ENCODE measurements at regions not wholly inside any gene's neighbourhood (a gene's known extent, or its start where the extent isn't known, plus 50 kb on each side); places are given as distances from the start of the nearest gene placed in this dataset.

DNA sequence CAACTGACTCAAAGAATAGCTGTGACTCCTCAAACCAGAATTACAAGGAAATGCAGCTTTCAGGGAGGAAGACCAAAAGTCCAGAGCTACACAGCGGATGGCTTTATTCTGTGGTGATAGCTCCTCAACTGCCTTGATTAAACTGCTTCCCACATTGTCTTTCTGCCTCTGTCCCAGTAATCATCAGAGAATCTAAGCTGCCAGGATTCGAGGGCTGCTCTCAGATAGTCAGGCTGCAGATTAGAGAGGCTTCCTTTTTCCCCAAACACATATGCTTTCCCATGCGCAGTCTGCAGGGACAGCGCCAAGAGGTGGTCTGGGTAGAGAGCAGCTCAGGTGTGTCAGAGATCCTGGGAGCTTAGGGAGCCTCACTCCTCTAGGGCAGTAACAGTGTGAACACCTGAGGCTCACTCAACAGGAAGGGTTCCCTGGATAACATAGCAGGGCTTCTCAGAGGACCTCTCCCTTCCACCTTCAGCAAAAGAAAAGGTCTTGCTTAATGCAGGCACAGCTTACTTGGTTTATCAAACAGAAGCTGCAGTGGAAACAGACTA is 439.9 kb upstream of the TLE4 start:
- WGBS, 3 donors = 53 to 78% (median 60%) methylated on average over 4 of the region's 4 CpGs
- H3K27ac ChIP-seq (ENCODE audit: low read depth in 1 of 3, low read length in 2 of 3) = no peak overlapping the region
- H3K36me3 ChIP-seq (ENCODE audit: control insufficient read depth in 3 of 3, insufficient read depth in 2 of 3, low read depth in 1 of 3, low read length in 3 of 3) = no peaks in the 10 kb centered on the region
- no peak overlapping the region for H3K4me3 ChIP-seq (ENCODE audit: low read depth in 1 of 3, low read length in 3 of 3)
- no peaks in the 10 kb centered on the region for H3K4me1 ChIP-seq (ENCODE audit: control insufficient read depth in 3 of 3, insufficient read depth in 2 of 3, low read depth in 1 of 3, low read length in 2 of 3)
- H3K27me3 ChIP-seq (ENCODE audit: control insufficient read depth in 3 of 3, insufficient read depth in 3 of 3, low read length in 3 of 3) = no peaks in the 10 kb centered on the region
- no peak for FAIRE-seq
- H3K9me3 ChIP-seq (ENCODE audit: control insufficient read depth in 2 of 2, insufficient read depth in 1 of 2, low read depth in 1 of 2, low read length in 1 of 2) = no peaks in the 10 kb centered on the region
- no peak for DNase-seq

DNA sequence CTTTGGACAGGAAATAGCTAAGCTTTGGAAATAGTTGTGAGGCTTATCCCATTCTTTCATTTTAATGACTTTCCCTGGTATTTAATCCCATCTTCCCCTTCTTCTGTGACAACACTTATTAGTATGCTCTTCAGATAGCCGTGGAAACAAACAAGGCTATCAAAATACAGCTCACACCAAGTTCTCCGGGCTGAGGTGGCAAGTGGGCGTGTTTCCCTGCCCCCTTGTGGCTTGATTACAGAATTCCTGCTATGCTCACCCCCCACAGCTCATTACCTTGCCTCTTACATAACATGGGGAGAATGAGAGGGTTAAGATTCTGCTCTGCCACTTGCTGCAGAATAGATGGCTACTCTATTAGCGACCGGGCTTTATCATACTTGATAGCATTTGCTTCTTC is 437.1 kb upstream of the TLE4 start:
- H3K27me3 ChIP-seq (ENCODE audit: control insufficient read depth in 3 of 3, insufficient read depth in 3 of 3, low read length in 3 of 3) = no peaks in the 10 kb centered on the region
- H3K4me3 ChIP-seq (ENCODE audit: low read depth in 1 of 3, low read length in 3 of 3) = no peak overlapping the region
- no peak for FAIRE-seq
- no peak overlapping the region for H3K27ac ChIP-seq (ENCODE audit: low read depth in 1 of 3, low read length in 2 of 3)
- no peaks in the 10 kb centered on the region for H3K9me3 ChIP-seq (ENCODE audit: control insufficient read depth in 2 of 2, insufficient read depth in 1 of 2, low read depth in 1 of 2, low read length in 1 of 2)
- no peaks in the 10 kb centered on the region for H3K4me1 ChIP-seq (ENCODE audit: control insufficient read depth in 3 of 3, insufficient read depth in 2 of 3, low read depth in 1 of 3, low read length in 2 of 3)
- 41 to 58% (median 49%) methylated on average over 5 of the region's 5 CpGs for WGBS, 3 donors
- no peaks in the 10 kb centered on the region for H3K36me3 ChIP-seq (ENCODE audit: control insufficient read depth in 3 of 3, insufficient read depth in 2 of 3, low read depth in 1 of 3, low read length in 3 of 3)
- DNase-seq = no peak

DNA sequence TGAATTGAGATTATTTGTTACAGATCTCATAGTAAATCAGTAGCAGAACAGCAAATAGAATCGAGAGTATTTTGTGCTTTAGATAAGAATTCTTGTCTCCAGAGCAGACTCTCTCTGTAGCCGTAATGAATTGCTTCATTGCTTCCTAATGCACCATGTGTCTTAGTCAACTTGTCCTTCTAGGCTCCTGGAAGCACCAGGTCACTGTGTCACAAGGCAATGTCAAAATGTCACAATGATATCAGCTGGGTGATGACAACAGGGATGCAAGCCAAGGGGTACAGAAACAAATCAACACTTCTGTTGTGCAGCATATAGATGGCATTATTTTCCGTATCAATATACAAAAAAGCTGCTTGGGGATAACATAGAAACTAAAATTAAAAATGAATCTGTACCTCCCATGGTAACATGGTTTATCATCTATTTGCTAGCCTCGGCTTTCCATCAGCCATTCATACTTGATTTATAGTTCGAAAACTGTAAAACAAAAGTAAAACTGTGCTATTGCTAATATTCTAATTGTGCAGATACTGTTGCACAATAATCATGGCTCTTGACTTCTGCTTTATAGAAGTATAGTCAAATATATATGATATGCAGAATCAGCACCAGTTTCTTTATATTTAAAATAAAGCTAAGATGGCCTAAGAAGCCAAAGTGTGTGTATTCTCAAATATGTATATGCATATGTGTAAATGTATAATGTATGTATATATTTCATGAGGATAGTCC is 435.9 kb upstream of the TLE4 start:
- no peak overlapping the region for H3K4me3 ChIP-seq (ENCODE audit: low read depth in 1 of 3, low read length in 3 of 3)
- WGBS, 3 donors = 70 to 83% (median 71%) methylated on average over 5 of the region's 5 CpGs
- H3K9me3 ChIP-seq (ENCODE audit: control insufficient read depth in 2 of 2, insufficient read depth in 1 of 2, low read depth in 1 of 2, low read length in 1 of 2) = no peaks in the 10 kb centered on the region
- DNase-seq (no peak), FAIRE-seq (no peak)
- no peaks in the 10 kb centered on the region for H3K27me3 ChIP-seq (ENCODE audit: control insufficient read depth in 3 of 3, insufficient read depth in 3 of 3, low read length in 3 of 3)
- no peaks in the 10 kb centered on the region for H3K36me3 ChIP-seq (ENCODE audit: control insufficient read depth in 3 of 3, insufficient read depth in 2 of 3, low read depth in 1 of 3, low read length in 3 of 3)
- H3K4me1 ChIP-seq (ENCODE audit: control insufficient read depth in 3 of 3, insufficient read depth in 2 of 3, low read depth in 1 of 3, low read length in 2 of 3) = no peaks in the 10 kb centered on the region
- no peak overlapping the region for H3K27ac ChIP-seq (ENCODE audit: low read depth in 1 of 3, low read length in 2 of 3)

DNA sequence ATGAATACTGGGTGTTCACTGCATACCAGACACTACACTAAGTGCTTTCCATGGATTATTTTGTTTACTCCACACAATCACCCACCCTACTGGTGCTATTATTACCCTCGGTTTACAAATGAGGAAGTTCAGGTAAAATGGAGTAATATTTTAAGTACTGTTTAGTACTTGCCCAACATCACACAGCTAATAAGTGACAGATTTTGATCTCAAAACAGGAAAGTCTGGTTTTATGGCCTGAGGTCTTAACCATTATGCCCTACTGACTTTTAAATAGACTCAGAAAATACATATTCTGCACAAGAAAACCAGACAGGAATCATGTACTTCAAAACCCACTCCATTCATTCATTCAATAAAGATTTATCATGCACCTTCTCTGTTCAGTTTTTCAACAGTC is 431.0 kb upstream of the TLE4 start:
- H3K27ac ChIP-seq (ENCODE audit: low read depth in 1 of 3, low read length in 2 of 3) = no peak overlapping the region
- 13 to 24% (median 15%) methylated on average over 1 of the region's 1 CpG for WGBS, 3 donors
- FAIRE-seq (no peak), DNase-seq (no peak)
- H3K4me1 ChIP-seq (ENCODE audit: control insufficient read depth in 3 of 3, insufficient read depth in 2 of 3, low read depth in 1 of 3, low read length in 2 of 3) = no peaks in the 10 kb centered on the region
- H3K4me3 ChIP-seq (ENCODE audit: low read depth in 1 of 3, low read length in 3 of 3) = no peak overlapping the region
- H3K36me3 ChIP-seq (ENCODE audit: control insufficient read depth in 3 of 3, insufficient read depth in 2 of 3, low read depth in 1 of 3, low read length in 3 of 3) = no peaks in the 10 kb centered on the region
- H3K9me3 ChIP-seq (ENCODE audit: control insufficient read depth in 2 of 2, insufficient read depth in 1 of 2, low read depth in 1 of 2, low read length in 1 of 2) = no peaks in the 10 kb centered on the region
- no peaks in the 10 kb centered on the region for H3K27me3 ChIP-seq (ENCODE audit: control insufficient read depth in 3 of 3, insufficient read depth in 3 of 3, low read length in 3 of 3)

DNA sequence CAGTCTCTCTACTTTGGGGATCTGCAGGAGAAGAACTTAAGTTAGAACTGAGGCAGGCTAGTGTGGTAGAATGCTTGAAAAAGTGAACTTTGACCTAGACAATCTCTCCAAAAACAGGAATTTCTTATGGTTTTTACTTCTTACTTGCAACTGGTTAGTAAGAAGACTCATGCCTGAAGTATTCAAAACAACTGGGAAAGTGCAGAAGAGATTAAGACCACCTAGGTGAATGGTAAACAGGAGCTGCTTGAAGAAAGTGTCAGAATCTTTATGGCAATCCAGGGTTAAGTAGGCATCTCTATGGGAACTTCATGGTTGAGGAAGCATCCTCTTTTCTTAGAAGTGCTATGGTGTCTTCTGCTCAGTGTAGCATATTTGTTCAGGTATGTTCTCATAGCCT is 428.6 kb upstream of the TLE4 start:
- DNase-seq = no peak
- no peak overlapping the region for H3K27ac ChIP-seq (ENCODE audit: low read depth in 1 of 3, low read length in 2 of 3)
- no peaks in the 10 kb centered on the region for H3K4me1 ChIP-seq (ENCODE audit: control insufficient read depth in 3 of 3, insufficient read depth in 2 of 3, low read depth in 1 of 3, low read length in 2 of 3)
- no peaks in the 10 kb centered on the region for H3K9me3 ChIP-seq (ENCODE audit: control insufficient read depth in 2 of 2, insufficient read depth in 1 of 2, low read depth in 1 of 2, low read length in 1 of 2)
- no peaks in the 10 kb centered on the region for H3K36me3 ChIP-seq (ENCODE audit: control insufficient read depth in 3 of 3, insufficient read depth in 2 of 3, low read depth in 1 of 3, low read length in 3 of 3)
- no peak for FAIRE-seq
- H3K27me3 ChIP-seq (ENCODE audit: control insufficient read depth in 3 of 3, insufficient read depth in 3 of 3, low read length in 3 of 3) = no peaks in the 10 kb centered on the region
- no peak overlapping the region for H3K4me3 ChIP-seq (ENCODE audit: low read depth in 1 of 3, low read length in 3 of 3)

DNA sequence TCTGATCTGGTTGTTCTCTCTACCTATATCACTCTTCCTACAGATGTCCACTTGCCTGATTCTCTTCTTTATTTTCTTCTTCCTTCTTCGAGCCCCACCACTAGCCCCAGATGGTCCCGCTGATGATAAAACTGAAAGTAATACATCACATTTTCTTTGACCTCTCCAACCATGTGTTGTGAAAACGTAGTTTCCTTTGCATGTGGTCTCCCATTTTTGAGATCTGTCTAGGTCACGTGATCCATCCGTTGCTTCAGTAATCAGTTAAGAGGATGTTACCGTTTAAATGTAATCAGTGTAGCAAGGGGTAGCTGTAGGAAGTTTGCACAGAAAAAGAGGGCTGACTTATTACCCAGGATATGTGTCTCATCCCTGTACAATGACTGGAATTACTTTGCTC is 426.3 kb upstream of the TLE4 start:
- DNase-seq = no peak
- Histone ChIP-seq H3K4me1 (ENCODE audit: control insufficient read depth in 3 of 3, insufficient read depth in 2 of 3, low read depth in 1 of 3, low read length in 2 of 3) (no peaks in the 10 kb centered on the region), H3K36me3 (ENCODE audit: control insufficient read depth in 3 of 3, insufficient read depth in 2 of 3, low read depth in 1 of 3, low read length in 3 of 3) (no peaks in the 10 kb centered on the region), H3K27ac (ENCODE audit: low read depth in 1 of 3, low read length in 2 of 3) (no peak overlapping the region), H3K9me3 (ENCODE audit: control insufficient read depth in 2 of 2, insufficient read depth in 1 of 2, low read depth in 1 of 2, low read length in 1 of 2) (no peaks in the 10 kb centered on the region), H3K27me3 (ENCODE audit: control insufficient read depth in 3 of 3, insufficient read depth in 3 of 3, low read length in 3 of 3) (no peaks in the 10 kb centered on the region), H3K4me3 (ENCODE audit: low read depth in 1 of 3, low read length in 3 of 3) (no peak overlapping the region)
- 76 to 85% (median 84%) methylated on average over 6 of the region's 6 CpGs for WGBS, 3 donors
- no peak for FAIRE-seq

DNA sequence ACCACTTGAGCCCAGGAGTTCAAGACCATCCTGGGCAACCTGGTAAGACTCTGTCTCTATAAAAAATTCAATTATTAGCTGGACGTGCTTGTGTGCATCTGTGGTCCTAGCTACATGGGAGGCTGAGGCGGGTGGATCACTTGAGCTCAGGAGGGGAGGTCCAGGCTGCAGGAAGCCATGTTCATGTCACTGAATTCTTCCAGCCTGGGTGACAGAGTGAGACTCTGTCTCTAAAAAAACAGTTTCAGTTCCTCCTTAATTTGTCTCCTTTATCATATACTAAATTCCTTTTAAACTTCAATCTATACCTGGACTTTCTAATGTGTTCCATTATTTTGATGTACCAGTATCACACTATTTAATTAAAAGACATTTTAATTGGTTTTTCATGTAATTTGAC is 422.2 kb upstream of the TLE4 start:
- WGBS, 3 donors = 75 to 83% (median 82%) methylated on average over 2 of the region's 2 CpGs
- no peaks in the 10 kb centered on the region for H3K36me3 ChIP-seq (ENCODE audit: control insufficient read depth in 3 of 3, insufficient read depth in 2 of 3, low read depth in 1 of 3, low read length in 3 of 3)
- H3K4me3 ChIP-seq (ENCODE audit: low read depth in 1 of 3, low read length in 3 of 3) = no peak overlapping the region
- peaks cover 0 to 2% of the 10 kb centered on the region in 2 donors for H3K9me3 ChIP-seq (ENCODE audit: control insufficient read depth in 2 of 2, insufficient read depth in 1 of 2, low read depth in 1 of 2, low read length in 1 of 2)
- H3K27ac ChIP-seq (ENCODE audit: low read depth in 1 of 3, low read length in 2 of 3) = no peak overlapping the region
- no peaks in the 10 kb centered on the region for H3K4me1 ChIP-seq (ENCODE audit: control insufficient read depth in 3 of 3, insufficient read depth in 2 of 3, low read depth in 1 of 3, low read length in 2 of 3)
- FAIRE-seq (no peak), DNase-seq (no peak)
- no peaks in the 10 kb centered on the region for H3K27me3 ChIP-seq (ENCODE audit: control insufficient read depth in 3 of 3, insufficient read depth in 3 of 3, low read length in 3 of 3)

DNA sequence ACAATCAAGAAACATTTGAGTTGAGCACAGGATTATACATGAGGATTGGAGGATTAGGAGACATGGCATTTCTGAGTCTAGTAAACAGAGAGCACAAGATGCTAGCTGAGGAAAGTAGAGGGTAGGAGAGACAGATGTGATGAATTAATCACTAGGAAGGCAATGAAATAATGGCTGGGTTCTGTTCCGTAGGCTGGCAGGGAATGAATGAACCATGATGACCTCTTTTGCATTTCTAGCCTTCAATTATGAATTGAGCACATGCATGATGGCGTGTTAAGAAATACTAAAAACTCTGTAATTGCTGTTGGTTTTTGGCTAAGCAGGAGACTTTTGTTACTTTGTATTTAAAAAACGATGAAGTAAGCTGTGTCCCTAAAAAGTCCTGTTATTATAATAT is 420.0 kb upstream of the TLE4 start:
- FAIRE-seq = no peak
- H3K27me3 ChIP-seq (ENCODE audit: control insufficient read depth in 3 of 3, insufficient read depth in 3 of 3, low read length in 3 of 3) = no peaks in the 10 kb centered on the region
- no peak overlapping the region for H3K4me3 ChIP-seq (ENCODE audit: low read depth in 1 of 3, low read length in 3 of 3)
- H3K4me1 ChIP-seq (ENCODE audit: control insufficient read depth in 3 of 3, insufficient read depth in 2 of 3, low read depth in 1 of 3, low read length in 2 of 3) = no peaks in the 10 kb centered on the region
- DNase-seq = no peak
- WGBS, 3 donors = 73 to 81% (median 81%) methylated on average over 3 of the region's 3 CpGs
- H3K27ac ChIP-seq (ENCODE audit: low read depth in 1 of 3, low read length in 2 of 3) = no peak overlapping the region
- no peaks in the 10 kb centered on the region for H3K36me3 ChIP-seq (ENCODE audit: control insufficient read depth in 3 of 3, insufficient read depth in 2 of 3, low read depth in 1 of 3, low read length in 3 of 3)
- peaks cover 0 to 2% of the 10 kb centered on the region in 2 donors for H3K9me3 ChIP-seq (ENCODE audit: control insufficient read depth in 2 of 2, insufficient read depth in 1 of 2, low read depth in 1 of 2, low read length in 1 of 2)

DNA sequence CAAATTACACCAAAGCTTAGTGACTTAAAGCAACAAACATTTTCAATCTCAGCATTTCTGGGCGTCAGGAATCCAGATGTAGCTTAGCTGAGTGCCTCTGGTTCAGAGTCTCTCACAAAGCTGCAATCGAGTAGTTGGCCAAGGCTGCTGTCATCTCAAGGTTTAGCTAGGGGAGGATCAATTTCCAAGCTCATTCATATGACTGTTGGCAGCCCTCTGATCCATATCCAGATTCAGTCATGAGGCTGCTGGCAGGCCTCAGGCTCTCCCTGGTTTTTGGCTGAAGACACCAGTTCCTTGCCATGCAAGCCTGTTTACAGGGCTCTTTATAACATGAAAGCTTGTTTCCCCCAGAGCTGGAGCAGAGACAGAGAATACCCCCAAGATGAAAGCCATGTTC is 419.5 kb upstream of the TLE4 start:
- no peak for DNase-seq
- H3K4me3 ChIP-seq (ENCODE audit: low read depth in 1 of 3, low read length in 3 of 3) = no peak overlapping the region
- 42 to 70% (median 66%) methylated on average over 2 of the region's 2 CpGs for WGBS, 3 donors
- no peak overlapping the region for H3K27ac ChIP-seq (ENCODE audit: low read depth in 1 of 3, low read length in 2 of 3)
- no peaks in the 10 kb centered on the region for H3K27me3 ChIP-seq (ENCODE audit: control insufficient read depth in 3 of 3, insufficient read depth in 3 of 3, low read length in 3 of 3)
- peaks cover 0 to 2% of the 10 kb centered on the region in 2 donors for H3K9me3 ChIP-seq (ENCODE audit: control insufficient read depth in 2 of 2, insufficient read depth in 1 of 2, low read depth in 1 of 2, low read length in 1 of 2)
- no peaks in the 10 kb centered on the region for H3K36me3 ChIP-seq (ENCODE audit: control insufficient read depth in 3 of 3, insufficient read depth in 2 of 3, low read depth in 1 of 3, low read length in 3 of 3)
- no peak for FAIRE-seq
- H3K4me1 ChIP-seq (ENCODE audit: control insufficient read depth in 3 of 3, insufficient read depth in 2 of 3, low read depth in 1 of 3, low read length in 2 of 3) = no peaks in the 10 kb centered on the region

Data from small intestine (tissue), 7 donors.